Anterior cingulate cortex (tissue), 58 donors: ENCODE measurements at regions not wholly inside any gene's neighbourhood (a gene's known extent, or its start where the extent isn't known, plus 50 kb on each side); places are given as distances from the start of the nearest gene placed in this dataset.
A peak's percentile ranks its signal among the peaks of the same experiment; 100 is the strongest.

Experiments used
- DNase-seq, 58 donors: peaks; one replicate each; lab custom pipeline; 2025; lab: John Stamatoyannopoulos, UW

DNA sequence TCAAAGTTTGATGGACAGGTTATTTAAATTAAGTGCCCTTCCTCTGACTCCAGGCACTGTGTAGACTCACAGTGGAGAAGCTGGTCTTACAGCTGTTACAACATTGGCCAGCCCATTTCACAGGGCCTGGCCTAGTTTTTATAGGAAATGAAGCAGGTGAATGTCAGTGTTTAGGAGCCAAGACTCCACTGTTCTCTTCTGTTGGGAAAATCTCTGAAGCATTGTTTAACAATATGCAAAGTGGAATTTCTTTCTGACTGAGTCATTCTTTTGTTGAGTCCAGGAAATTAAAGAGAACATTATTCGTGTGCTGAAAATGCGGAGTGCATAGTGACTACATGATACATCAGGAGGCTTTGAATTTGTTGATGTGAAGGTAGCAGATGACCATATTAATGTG is 64.7 kb downstream of the ARRDC4 start:
- DNase-seq, result no peak

DNA sequence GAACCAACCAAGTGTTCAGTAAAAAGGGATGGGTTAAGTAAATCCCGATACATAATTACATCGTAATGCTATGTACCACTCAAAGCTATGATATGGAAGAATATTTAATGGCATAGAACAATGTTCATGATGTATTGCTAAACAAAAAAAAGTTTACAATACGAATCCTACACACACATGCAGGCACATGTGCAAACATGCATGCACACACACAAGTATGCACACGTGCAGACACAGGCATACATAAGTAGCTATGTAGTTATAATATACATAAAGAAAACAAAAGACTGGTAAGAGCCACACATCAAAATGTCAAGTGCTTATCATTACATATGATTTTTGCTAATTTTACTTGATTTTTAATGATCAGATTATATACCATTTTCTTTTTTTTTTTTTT is 74.2 kb downstream of the ARRDC4 start:
- no peak for DNase-seq

DNA sequence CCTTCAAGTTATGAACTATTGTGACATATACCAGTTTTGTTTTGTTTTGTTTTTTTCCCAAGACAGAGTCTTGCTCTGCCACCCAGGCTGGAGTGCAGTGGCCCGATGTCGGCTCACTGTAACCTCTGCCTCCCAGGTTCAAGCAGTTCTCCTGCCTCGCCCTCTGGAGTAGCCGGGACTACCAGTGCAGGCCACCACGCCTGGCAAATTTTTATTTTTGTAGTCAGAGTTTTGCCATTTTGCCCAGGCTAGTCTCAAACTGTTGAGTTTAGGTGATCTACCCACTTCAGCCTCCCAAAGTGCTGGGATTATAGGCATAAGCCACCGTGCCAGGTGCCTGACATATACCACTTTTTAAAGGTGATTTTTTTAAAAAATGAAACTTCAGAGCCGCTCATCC is 74.6 kb downstream of the ARRDC4 start:
- no peak for DNase-seq

DNA sequence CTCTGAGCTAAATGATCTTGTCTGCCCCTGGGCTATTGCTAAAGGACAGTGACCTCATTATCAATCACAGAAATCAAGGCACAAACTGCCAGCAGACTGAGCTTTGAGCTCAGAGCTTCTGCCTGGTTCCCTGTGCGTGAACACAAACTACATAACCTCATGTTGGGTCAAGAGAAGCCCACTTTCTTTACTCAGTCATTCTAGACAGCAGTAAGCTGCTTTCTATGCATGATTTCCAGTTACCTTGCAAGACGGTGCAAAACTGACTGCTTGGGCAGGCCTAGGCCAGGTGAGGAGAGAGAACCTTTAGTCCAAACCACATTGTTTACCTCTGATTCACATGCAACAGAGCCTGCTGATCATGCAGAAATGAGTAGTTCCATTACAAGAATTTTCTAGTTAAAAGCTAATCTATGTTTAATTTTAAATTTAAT is 75.1 kb downstream of the ARRDC4 start:
- DNase-seq, result no peak

DNA sequence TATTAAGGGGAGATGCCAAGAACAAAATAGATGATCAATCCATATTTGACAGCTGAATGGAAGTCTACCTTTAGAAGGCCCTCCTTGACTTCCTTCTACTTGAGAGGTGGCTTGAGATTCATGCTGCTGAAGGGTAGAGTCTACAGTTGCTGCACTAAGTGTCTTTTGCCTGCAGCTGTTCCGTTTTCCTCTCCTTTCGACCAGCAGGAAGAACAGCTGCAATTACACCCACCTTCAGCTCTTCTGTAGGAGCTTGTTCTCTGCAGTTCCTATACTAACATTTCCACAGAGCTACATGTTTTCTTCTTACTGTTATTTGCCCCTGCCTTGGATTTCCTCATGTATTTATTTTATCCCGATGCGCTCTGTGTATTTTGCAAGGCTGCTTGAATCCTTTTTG is 79.1 kb downstream of the ARRDC4 start:
- DNase-seq, result no peak

DNA sequence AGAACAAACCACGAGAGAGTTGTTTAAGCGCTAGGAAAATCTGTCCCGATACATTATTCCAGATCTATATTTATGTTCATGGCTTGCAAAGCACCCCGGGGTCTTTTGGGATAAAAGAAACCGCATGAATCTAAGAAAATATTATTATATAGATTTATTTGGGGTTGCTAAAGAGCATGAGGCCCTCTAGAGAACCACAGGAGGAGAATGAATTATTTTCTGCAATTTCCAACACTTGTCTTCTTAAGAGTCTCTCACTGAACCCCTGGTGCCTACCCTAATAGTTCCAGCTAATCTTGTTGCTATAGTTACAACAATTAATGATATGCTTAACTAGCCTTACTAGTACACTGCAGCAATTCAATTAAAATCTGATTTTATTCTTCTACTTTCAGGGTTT is 79.6 kb downstream of the ARRDC4 start:
- DNase-seq, result no peak

DNA sequence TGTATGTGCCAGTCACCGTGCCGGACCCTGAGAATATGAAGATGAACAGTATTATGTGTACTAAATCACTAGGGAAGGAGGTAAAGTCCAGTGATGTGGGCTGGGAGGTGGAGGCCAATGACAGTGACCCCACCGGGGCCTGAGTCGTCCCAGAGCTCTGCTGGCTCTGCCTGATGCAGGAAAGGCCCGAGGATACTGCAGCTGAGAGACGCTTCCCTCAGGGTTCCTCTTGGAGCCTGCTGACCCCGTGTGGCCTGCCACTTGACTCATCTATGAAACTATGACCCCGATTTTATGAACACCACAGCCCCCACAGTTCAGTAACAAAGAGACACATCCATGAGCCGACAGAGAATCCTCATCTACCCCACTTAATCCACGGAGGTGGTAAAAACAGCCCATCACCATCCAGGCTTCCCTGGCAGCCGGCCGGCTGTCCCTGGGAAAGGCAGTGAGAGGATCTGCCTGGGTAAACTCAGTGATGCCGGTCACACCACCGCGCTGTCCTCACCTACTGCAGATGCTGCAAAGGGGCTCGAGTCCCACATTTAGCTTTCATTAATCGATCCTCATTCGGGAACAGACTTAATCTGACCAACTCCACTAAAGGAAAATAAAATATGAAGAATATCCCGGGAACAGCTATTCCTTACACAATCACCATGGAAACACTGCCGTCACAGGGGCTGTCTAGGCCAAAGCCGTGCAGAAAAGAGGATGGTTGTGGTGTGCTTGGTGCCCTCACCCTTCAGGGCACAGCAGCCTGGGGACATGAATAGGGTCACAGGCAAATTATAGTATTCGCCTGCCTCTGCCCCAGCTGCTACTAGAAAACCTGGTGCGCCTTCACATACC is 82.9 kb downstream of the ARRDC4 start:
- DNase-seq, result peak in 7 of 58 donors; percentile 1 to 29 (median 6)

DNA sequence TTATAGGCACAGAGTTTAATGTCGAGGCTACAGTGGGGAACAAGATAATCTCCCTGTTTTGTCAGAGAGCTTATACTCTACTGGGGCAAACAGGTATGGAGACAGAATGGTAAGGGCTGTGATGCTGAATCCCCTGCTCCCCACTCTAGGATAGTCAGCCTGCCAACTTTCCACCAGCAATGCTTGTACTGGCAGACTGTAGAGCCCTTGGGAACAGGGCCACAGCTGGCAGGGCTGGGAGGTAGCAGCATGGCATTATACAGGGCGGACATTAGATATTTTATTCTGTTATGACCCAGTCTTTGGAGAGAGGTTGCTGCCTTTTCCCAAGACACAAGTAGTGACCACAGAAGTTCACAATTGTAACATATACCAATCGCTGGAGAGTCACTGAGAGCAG is 91.2 kb downstream of the ARRDC4 start:
- DNase-seq, result no peak

DNA sequence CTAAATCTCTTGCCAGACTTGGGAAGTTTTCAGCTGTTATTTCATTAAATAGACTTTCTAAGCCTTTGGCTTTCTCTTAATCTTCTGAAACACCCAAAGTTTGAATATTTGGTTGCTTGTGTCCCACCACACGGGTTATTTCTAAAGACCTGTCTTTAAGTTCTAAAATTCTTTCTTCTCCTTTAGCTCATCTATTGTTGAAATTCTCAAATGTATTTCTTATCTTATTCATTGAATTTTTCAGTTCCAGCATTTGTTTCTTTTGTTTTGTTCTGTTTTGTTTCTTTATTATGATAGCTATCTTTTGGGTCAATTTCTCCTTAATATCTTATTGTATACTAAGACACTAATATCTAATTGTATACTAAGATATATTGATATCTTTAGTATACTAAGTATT is 97.0 kb downstream of the ARRDC4 start:
- DNase-seq, result no peak

DNA sequence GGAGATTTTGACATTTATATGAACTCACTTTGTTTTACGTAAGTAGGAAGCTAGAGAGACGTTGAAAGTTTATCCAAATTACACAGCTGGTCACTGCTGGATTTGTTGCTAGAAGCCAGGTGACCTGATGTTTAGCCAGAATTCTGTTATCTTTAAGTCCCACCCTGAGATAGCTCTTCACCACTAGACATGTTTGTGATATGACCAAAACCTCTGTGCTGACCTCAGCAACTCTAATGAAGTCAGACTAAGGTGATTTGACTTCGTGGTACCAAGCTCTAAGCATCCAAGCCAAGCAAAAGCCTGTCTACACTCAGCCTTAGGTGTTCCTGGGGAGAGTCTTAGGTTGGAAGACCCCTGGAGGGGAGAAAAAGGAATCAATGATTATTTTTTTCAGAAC is 102.4 kb downstream of the ARRDC4 start:
- no peak for DNase-seq

DNA sequence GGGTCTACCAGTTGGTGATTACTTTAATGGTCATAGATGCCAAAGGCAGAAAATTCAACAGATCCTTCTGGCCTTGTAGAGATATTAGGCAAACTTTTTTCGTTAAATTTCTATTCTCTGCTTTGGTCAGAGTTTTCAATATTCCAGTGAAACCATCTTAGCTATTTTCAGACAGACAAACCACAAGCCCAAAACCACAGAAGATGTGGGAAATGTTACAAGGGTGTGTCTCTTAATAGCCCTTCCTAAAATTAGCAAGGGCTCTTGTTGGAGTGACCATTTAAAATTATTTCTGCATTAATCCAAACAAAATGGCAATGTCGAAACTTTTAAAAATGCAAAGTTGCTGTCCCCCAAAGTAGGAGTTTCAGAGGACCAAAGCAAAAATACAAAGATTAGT is 102.8 kb downstream of the ARRDC4 start:
- DNase-seq, result no peak

DNA sequence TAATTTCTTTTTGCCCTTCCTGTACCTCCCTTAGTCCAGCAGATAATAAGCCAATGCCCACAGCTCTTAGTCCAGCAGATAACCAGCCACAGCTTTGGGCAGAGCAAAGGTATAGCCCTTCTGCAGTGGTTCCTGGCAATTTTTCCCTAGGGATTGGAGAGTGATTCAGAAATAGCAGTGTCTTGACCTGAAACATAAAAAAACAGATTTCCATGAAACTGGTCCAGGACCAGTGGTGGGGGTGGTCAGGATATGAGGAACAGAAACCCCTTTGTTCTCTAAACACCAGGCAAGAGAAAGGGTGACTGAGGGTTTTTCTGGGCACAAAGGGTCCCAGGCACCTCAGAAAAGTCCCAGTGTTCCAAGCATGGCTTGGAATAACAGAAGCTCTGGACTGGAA is 103.4 kb downstream of the ARRDC4 start:
- no peak for DNase-seq

DNA sequence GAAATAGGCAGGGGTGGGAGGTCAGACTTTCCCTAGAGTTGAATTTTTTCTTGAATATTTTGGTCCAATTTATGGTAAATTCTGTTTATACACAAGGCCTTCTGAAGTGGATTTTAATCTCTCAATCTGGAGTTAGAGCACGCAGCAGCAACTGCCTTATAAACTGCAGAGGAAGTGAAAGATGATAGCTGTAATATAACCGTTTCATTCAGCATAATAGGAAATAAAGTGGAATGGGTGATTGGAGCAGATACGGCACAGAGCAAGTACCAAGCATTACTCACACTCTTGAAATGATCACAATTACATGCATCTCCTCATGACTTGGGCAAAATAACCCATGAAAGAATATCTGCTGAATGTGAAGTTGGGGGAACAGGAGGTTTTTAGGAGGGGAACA is 106.8 kb downstream of the ARRDC4 start:
- no peak for DNase-seq

DNA sequence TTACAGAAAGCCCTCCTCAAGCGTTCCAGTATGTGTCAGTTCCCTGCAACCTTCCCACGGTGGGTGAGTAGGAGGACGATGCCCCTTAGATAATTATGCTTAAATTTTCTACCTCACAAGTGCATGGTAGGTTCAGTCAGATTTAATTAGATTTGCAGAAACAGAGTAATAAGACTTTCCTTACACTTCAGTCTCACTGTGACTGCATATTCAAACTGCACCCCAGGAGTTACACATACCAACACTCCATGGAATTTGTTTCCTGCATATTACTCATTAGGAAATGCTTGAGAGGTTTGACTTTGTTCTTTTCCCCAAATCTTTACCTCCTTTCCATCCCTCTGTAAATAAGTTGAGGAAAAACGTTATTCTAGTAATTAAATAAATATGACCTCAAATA is 108.8 kb downstream of the ARRDC4 start:
- DNase-seq, result no peak

DNA sequence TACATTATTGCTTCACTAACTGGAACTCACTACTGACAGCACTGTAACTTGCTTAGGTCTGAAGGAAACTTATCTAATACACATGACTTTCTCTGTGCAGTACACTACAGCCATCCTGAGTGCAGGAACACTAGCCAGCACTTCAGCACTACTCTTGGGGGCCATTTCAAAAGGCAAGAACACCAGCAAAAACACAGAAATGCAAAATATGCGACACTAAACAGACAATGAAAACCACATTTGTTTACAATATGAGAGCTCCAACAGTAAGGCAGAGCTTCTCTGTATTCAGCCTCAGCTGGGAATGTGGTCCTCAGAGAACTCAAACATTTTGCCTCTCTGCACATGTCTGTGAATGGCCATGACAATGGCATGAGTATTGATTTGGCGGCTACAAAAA is 109.6 kb downstream of the ARRDC4 start:
- no peak for DNase-seq

DNA sequence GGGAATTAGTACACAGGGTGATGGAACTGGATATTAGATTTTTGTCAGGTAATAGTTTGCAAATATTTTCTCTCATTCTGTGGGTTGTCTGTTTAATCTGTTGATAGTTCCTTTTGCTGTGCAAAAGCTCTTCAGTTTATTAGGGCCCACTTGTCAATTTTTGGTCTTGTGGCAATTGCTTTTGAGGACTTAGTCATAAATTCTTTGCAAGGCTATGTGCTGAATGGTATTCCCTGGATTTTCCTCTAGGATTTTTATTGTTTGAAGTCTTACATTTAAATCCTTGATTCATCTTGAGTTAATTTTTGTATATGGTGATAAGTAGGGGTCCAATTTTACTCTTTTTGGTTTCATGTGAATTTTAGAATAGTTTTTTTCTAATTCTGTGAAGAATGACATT is 111.3 kb downstream of the ARRDC4 start:
- no peak for DNase-seq

DNA sequence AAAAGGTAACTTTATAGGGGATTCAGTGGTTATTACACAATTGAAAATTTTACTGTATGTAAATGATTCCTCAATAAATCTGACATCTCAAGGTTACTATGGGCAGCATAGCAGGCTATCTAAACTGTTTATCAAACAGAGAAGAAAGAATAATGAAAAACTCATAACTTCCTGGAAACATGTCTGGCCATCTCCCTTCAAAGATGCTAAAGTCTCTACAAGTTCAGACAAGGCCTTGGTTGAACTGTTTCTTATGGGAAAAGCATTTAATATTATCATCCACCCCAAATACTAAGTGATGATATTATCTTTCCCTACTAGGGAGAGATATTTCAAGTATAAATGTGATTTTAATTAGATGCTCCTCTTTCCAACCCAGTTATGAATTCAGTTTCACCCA is 114.9 kb downstream of the ARRDC4 start:
- DNase-seq, result no peak

DNA sequence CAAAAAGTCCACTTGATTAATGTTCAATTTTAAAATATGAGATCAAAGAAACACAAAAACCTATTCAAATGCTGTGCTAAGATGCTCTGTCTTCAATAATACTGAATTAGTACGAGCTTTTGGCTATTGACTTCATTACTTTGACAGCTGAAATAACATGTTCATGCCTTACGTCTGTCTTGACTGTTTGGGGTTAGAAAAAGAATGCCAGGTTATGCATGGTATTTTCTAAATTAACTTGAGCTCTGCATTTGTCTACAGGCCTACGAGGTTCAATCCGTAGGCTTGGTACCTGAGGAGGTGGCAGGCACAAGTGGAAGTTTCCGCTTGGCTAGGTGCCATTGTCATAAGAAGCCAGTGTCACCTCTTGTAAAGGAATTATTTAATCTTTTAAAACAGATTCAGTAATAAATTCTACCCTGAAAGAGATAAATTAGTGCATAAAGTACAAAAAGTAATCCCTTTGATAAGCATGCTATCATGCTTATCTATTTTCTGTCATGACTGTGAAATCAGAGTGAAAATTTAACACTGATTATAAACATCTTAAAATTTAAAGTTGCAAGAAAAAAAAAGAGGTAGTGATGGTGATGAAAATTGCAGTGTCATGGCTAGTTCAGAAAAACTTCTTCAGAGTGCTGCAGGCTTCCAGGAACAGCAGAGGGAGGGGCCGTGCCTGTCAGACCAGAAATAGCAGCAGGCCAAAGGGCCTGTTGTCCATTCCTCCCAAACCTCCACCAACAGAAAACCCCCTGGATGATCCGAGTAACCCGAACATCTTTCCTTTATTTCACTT is 115.7 kb downstream of the ARRDC4 start:
- DNase-seq, result no peak

DNA sequence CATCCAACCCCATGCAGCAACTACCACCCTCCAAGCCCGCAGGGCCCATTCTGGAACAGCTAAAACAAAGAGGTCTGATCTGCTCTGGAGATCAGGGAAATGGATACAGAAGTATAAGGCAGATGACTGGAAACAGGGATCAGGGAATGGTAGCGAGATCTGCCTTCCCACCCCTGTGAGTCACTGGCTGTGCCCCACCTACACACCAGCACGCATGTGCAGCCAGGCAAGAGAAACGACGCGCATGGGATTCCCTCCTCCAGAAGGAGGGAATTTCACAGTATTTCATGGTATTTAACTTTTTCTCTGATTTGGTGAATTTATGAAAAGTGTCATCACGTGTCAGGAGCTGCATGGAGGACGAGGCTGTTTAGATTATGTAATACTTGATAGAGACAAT is 116.7 kb downstream of the ARRDC4 start:
- DNase-seq, result no peak

DNA sequence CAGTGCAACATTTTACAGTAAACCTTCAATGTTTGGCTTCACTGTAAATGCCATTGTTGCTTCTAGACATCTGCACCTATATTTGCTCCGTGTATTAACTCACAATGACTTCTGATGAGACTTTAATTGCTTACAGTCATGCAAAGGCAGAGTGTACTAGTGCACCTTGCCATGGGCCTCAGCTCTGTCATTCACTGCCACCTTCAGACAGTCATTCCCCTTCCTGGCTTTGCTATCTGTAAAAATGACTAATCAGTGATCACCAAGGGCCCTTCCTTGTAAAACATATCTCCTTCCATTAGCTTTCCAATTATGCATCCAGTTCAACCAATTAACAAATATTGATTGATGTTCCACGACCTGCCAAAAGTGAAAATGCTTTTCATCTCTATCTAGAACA is 120.3 kb downstream of the ARRDC4 start:
- no peak for DNase-seq

DNA sequence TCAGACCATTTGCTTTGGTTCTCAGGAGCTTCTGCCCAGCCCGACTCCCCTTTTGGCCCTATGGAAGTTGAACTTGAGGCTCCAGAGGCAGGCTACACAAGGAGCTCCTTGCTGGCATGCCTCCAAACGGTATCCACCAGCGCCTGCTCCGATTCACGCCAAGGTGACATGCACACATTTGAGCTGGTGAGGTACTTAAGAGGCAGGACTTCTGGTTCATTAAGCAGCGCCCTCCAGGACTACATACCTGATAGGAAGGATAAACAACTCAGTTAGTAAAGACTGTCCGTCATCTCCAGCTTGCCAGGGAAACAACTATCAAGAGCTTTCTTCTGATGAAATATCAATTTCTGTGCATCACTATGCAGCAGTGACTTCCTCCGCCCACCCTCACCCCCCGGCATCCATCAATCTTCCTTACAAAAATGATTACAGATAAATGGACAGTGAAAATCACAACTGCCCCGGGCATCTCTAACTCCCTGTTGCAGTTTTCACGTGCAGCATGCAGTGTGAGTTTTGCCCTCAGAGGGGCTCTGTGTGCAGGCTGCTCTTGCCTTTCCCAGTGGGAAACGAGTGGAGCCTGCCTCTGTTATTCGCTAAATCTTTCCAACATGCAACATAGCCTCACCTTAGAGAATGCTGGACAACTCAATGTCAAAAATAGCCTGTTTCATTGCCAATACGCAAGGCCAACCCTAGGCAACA is 122.9 kb downstream of the ARRDC4 start:
- no peak for DNase-seq
